ENCODE measurements at regions not wholly inside any gene's neighbourhood (a gene's known extent, or its start where the extent isn't known, plus 50 kb on each side); places are given as distances from the start of the nearest gene placed in this dataset.

DNA sequence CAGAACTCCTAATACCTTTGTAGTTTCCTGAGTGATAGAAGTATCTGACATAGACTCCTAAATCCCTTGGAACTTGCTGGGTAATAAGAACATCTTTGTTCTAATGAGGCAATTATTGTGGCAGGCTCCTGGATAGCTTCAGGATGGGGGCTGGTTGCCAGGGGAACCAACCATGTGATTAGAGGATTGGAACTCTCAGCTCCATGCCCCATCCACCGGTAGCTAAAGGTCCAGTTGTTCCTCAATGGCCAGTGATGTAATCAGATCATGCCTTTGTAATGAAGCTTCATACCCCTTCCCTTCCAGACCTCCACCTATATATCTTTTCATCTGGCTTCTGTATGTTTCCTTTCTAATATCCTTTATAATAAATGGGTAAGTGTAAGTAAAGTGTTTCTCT is 221.2 kb upstream of the ALCAM start:
- TF ChIP-seq, protein P1, sequence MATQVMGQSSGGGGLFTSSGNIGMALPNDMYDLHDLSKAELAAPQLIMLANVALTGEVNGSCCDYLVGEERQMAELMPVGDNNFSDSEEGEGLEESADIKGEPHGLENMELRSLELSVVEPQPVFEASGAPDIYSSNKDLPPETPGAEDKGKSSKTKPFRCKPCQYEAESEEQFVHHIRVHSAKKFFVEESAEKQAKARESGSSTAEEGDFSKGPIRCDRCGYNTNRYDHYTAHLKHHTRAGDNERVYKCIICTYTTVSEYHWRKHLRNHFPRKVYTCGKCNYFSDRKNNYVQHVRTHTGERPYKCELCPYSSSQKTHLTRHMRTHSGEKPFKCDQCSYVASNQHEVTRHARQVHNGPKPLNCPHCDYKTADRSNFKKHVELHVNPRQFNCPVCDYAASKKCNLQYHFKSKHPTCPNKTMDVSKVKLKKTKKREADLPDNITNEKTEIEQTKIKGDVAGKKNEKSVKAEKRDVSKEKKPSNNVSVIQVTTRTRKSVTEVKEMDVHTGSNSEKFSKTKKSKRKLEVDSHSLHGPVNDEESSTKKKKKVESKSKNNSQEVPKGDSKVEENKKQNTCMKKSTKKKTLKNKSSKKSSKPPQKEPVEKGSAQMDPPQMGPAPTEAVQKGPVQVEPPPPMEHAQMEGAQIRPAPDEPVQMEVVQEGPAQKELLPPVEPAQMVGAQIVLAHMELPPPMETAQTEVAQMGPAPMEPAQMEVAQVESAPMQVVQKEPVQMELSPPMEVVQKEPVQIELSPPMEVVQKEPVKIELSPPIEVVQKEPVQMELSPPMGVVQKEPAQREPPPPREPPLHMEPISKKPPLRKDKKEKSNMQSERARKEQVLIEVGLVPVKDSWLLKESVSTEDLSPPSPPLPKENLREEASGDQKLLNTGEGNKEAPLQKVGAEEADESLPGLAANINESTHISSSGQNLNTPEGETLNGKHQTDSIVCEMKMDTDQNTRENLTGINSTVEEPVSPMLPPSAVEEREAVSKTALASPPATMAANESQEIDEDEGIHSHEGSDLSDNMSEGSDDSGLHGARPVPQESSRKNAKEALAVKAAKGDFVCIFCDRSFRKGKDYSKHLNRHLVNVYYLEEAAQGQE (IDR thresholded peaks at IDR 0.05; ENCODE audit: insufficient read depth in 1 of 2, low read depth in 2 of 2, low read length in 1 of 2) = no peak
- no peak for TF ChIP-seq CTCF (IDR thresholded peaks at IDR 0.05)
